GM12878 (cell line): ENCODE measurements at regions not wholly inside any gene's neighbourhood (a gene's known extent, or its start where the extent isn't known, plus 50 kb on each side); places are given as distances from the start of the nearest gene placed in this dataset.

Experiments used
- ATAC-seq: fragments of 200-7000 bp; cut with Tn5 transposase; 3 replicates; pipeline ENCODE4 v1.9.1; 2020; ENCODE audit warnings: mild to moderate bottlenecking, moderate library complexity
- BruUV-seq: library from RNA; stranded (reverse); fragments of 400-500 nt; replicated peaks from 2 replicates; lab custom pipeline; 2021; lab: Mats Ljungman, UMichigan
- CTCF ChIA-PET: fragments of 300-600 bp; sonication (Branson Sonifier 250); formaldehyde crosslinking; extraction: SDS; loops from one replicate; lab custom pipeline; 2021; ENCODE audit warnings: inconsistent platforms; lab: Yijun Ruan, JAX
- POLR2A ChIA-PET: fragments of 350-600 bp; formaldehyde crosslinking; extraction: SDS; loops from one replicate; lab custom pipeline; 2021; ENCODE audit warnings: inconsistent platforms; lab: Charles Lee
- RAD21 ChIA-PET: fragments of 300-600 bp; sonication (Branson Sonifier 250); formaldehyde crosslinking; loops from one replicate; lab custom pipeline; 2023; ENCODE audit warnings: antibody characterized with exemption; ENCODE audit not compliant: unreplicated experiment; lab: Charles Lee
- SMC1A ChIA-PET: fragments of 300-600 bp; sonication (Branson Sonifier 250); formaldehyde crosslinking; loops from one replicate; lab custom pipeline; 2023; ENCODE audit not compliant: unreplicated experiment, uncharacterized antibody; lab: Charles Lee
- DNase-seq: peaks from one replicate; pipeline ENCODE4 v3.0.0-alpha.2; 2011; ENCODE audit warnings: low read depth, low spot score
- FAIRE-seq: peaks from 3 replicates; lab custom pipeline; 2011; peaks lifted over from hg19 to GRCh38; lab: Jason Lieb, UNC
- H2AFZ ChIP-seq: 2 replicates; pipeline ENCODE4 v1.6.0; 2011; ENCODE audit warnings: low read depth, low read length, control low read depth; ENCODE audit not compliant: control insufficient read depth
- H3K27ac ChIP-seq: 2 replicates; pipeline ENCODE4 v1.5.1; 2011; ENCODE audit warnings: control low read depth; ENCODE audit not compliant: control insufficient read depth, insufficient read depth
- H3K27me3 ChIP-seq, 2 experiments: replicated peaks in 1 of 2; 2 replicates each; pipeline versions ENCODE4 v1.6.0 to v1.6.1; 2011; ENCODE audit warnings: low read length in 1 of 2; ENCODE audit not compliant: control insufficient read depth in 2 of 2, insufficient read depth in 2 of 2
- H3K36me3 ChIP-seq, 2 experiments: 2 replicates each; pipeline ENCODE4 v1.5.1; 2011; ENCODE audit warnings: low read length in 1 of 2; ENCODE audit not compliant: control insufficient read depth in 2 of 2, insufficient read depth in 2 of 2
- H3K4me1 ChIP-seq: 2 replicates; pipeline ENCODE4 v1.6.1; 2011; ENCODE audit warnings: mild to moderate bottlenecking, low read length, moderate library complexity, mixed read lengths; ENCODE audit not compliant: control insufficient read depth, insufficient read depth
- H3K4me2 ChIP-seq: 2 replicates; pipeline ENCODE4 v1.6.0; 2011; ENCODE audit warnings: control low read depth; ENCODE audit not compliant: control insufficient read depth, insufficient read depth
- H3K4me3 ChIP-seq: fragments of 200-600 bp; sonication (generic); 2 replicates; pipeline ENCODE4 v1.5.1; 2016
- H3K79me2 ChIP-seq: 2 replicates; pipeline ENCODE4 v1.6.0; 2011; ENCODE audit warnings: low read length; ENCODE audit not compliant: control insufficient read depth, insufficient read depth
- H3K9ac ChIP-seq: 2 replicates; pipeline ENCODE4 v1.8.0; 2011; ENCODE audit warnings: low read length, control low read depth, mixed read lengths; ENCODE audit not compliant: control insufficient read depth, insufficient read depth
- H3K9me3 ChIP-seq: replicated peaks from 3 replicates; pipeline ENCODE4 v1.5.1; 2011; ENCODE audit warnings: mild to moderate bottlenecking, low read length; ENCODE audit not compliant: control insufficient read depth, insufficient read depth
- H4K20me1 ChIP-seq: 2 replicates; pipeline ENCODE4 v1.6.0; 2011; ENCODE audit not compliant: control insufficient read depth, insufficient read depth
- BHLHE40 ChIP-seq, 2 experiments: fragments of 450-650 bp in 1 of 2; IDR thresholded peaks; 2 replicates each; pipeline ENCODE4 v1.6.1; 2011 to 2017; ENCODE audit warnings: low read depth in 2 of 2, borderline replicate concordance in 1 of 2, improper control_type of control experiment in 1 of 2, low read length in 1 of 2, mild to moderate bottlenecking in 1 of 2
- CREM ChIP-seq: IDR thresholded peaks from 2 replicates; pipeline ENCODE4 v1.6.1; 2014; ENCODE audit warnings: antibody characterized with exemption, low read depth
- FOS ChIP-seq: IDR thresholded peaks from 3 replicates; pipeline ENCODE4 v1.6.1; 2011; ENCODE audit warnings: borderline replicate concordance; ENCODE audit not compliant: insufficient read length; ENCODE audit errors: extremely low read depth
- HCFC1 ChIP-seq: fragments of 150-350 bp; IDR thresholded peaks from 2 replicates; pipeline ENCODE4 v1.6.1; 2014; ENCODE audit warnings: low read length
- HDAC6 ChIP-seq: fragments of 200-600 bp; sonication (generic); IDR thresholded peaks from one replicate; pipeline ENCODE4 v1.8.0; 2017; ENCODE audit warnings: antibody characterized with exemption; ENCODE audit not compliant: unreplicated experiment
- LARP7 ChIP-seq: fragments of 450-650 bp; IDR thresholded peaks from 2 replicates; pipeline ENCODE4 v1.6.1; 2017; ENCODE audit warnings: mild to moderate bottlenecking
- NR2F1 ChIP-seq: fragments of 450-650 bp; conservative IDR thresholded peaks from 2 replicates; pipeline ENCODE4 v1.6.1; 2017; ENCODE audit warnings: mild to moderate bottlenecking
- NRF1 ChIP-seq: conservative IDR thresholded peaks from 2 replicates; pipeline ENCODE4 v1.6.1; 2011; ENCODE audit warnings: mild to moderate bottlenecking, low read depth, low read length, improper control_type of control experiment
- PBX3 ChIP-seq: IDR thresholded peaks from 2 replicates; pipeline ENCODE4 v1.6.1; 2011; ENCODE audit warnings: mild to moderate bottlenecking, low read depth, low read length, moderate library complexity; ENCODE audit not compliant: insufficient replicate concordance
- POLR2AphosphoS5 ChIP-seq: IDR thresholded peaks from 2 replicates; pipeline ENCODE4 v1.6.1; 2011; ENCODE audit warnings: mild to moderate bottlenecking, low read length, inconsistent platforms
- RAD51 ChIP-seq: fragments of 450-650 bp; IDR thresholded peaks from 2 replicates; pipeline ENCODE4 v1.6.1; 2016; ENCODE audit warnings: moderate library complexity, mild to moderate bottlenecking, inconsistent platforms
- RB1 ChIP-seq: fragments of 450-650 bp; formaldehyde crosslinking; IDR thresholded peaks from 2 replicates; pipeline ENCODE4 v1.6.1; 2017; ENCODE audit warnings: mild to moderate bottlenecking, borderline replicate concordance
- RUNX3 ChIP-seq: IDR thresholded peaks from 2 replicates; pipeline ENCODE4 v1.6.1; 2012; ENCODE audit warnings: low read length, inconsistent platforms
- SKIL ChIP-seq: fragments of 450-650 bp; IDR thresholded peaks from 2 replicates; pipeline ENCODE4 v1.6.1; 2017; ENCODE audit warnings: mild to moderate bottlenecking, low read depth, inconsistent platforms; ENCODE audit not compliant: poor library complexity, severe bottlenecking
- SREBF1 ChIP-seq: IDR thresholded peaks from 2 replicates; pipeline ENCODE4 v1.6.1; 2012; ENCODE audit warnings: mild to moderate bottlenecking, low read length
- ZBTB4 ChIP-seq: fragments of 450-650 bp; formaldehyde crosslinking; IDR thresholded peaks from 2 replicates; pipeline ENCODE4 v1.4.0; 2022; ENCODE audit warnings: mild to moderate bottlenecking, moderate library complexity
- ZNF217 ChIP-seq: fragments of 450-650 bp; IDR thresholded peaks from 2 replicates; pipeline ENCODE4 v1.6.1; 2017; ENCODE audit warnings: antibody characterized with exemption, mild to moderate bottlenecking
- ZSCAN29 ChIP-seq: fragments of 450-650 bp; IDR thresholded peaks from 2 replicates; pipeline ENCODE4 v1.6.1; 2017; ENCODE audit warnings: mild to moderate bottlenecking, moderate library complexity
- in situ Hi-C: fragments of 300-500 bp; cut with MboI; formaldehyde crosslinking; loops from 9 replicates; pipeline ENCODE4 v1.14.3; 2018; ENCODE audit warnings: mixed read lengths
- intact Hi-C: fragments of 100-400 bp; cut with micrococcal nuclease; formaldehyde crosslinking; loops from one replicate; pipeline ENCODE4 v1.14.2; 2022; ENCODE audit not compliant: unreplicated experiment

GRCh38 chr22:26115266-26115665 lies 54.0 kb upstream of the SEZ6L start:
- DNase-seq (no peak), ATAC-seq (no peak), FAIRE-seq (no peak)
- H3K79me2 ChIP-seq, result no peaks in the 10 kb centered on the region
- no TSS peak for BruUV-seq
- ChIA-PET CTCF (no interaction called here), POLR2A (no interaction called here), SMC1A (interaction anchor here (1.3 kb wide), 1 partner anchor 10 kb away, joined by 3 read pairs; no protein-coding TSS in a partner anchor), RAD21 (interaction anchor here (0.7 kb wide), 1 partner anchor 42 kb away, joined by 3 read pairs; no protein-coding TSS in a partner anchor)
- in situ Hi-C loops (no loop called here), intact Hi-C loops (no loop called here)
- H3K4me3 ChIP-seq, result no peak overlapping the region
- no peaks in the 10 kb centered on the region for H4K20me1 ChIP-seq
- H2AFZ ChIP-seq, result no peak overlapping the region
- TF ChIP-seq HCFC1 (no peak), NR2F1 (no peak), ZBTB4 (CRISPR knock-in tag) (no peak), BHLHE40 (IDR thresholded peaks at IDR 0.05; ENCODE audit: borderline replicate concordance in 1 of 2, low read depth in 2 of 2, low read length in 1 of 2) (no peak), RUNX3 (no peak), LARP7 (no peak), SKIL (no peak), RAD51 (no peak), NRF1 (no peak), SREBF1 (no peak), POLR2AphosphoS5 (no peak), PBX3 (no peak), CREM (no peak), ZSCAN29 (no peak), RB1 (no peak), FOS (no peak), HDAC6 (no peak), ZNF217 (no peak)
- H3K4me1 ChIP-seq, result no peaks in the 10 kb centered on the region
- no peaks in the 10 kb centered on the region for H3K9me3 ChIP-seq
- no peaks in the 10 kb centered on the region for H3K36me3 ChIP-seq
- no peak overlapping the region for H3K27ac ChIP-seq
- H3K9ac ChIP-seq, result no peak overlapping the region
- no peaks in the 10 kb centered on the region; a peak in 1 of 4 replicates for H3K27me3 ChIP-seq
- H3K4me2 ChIP-seq, result no peak overlapping the region
